Endothelial cell of umbilical vein (primary cell): ENCODE measurements at regions not wholly inside any gene's neighbourhood (a gene's known extent, or its start where the extent isn't known, plus 50 kb on each side); places are given as distances from the start of the nearest gene placed in this dataset.

ENCODE experiments used
- BruUV-seq: library from RNA; stranded (reverse); fragments of 400-500 nt; replicated peaks from 2 replicates; lab custom pipeline; 2021; lab: Mats Ljungman, UMichigan
- CTCF ChIA-PET: fragments of 300-600, 350-600 bp; sonication (Branson Sonifier 250); formaldehyde crosslinking; loops from one replicate; lab custom pipeline; 2021; ENCODE audit warnings: antibody characterized with exemption, inconsistent platforms; lab: Charles Lee
- POLR2A ChIA-PET: fragments of 300-600, 350-600 bp; sonication (Branson Sonifier 250); formaldehyde crosslinking; loops from one replicate; lab custom pipeline; 2021; ENCODE audit warnings: antibody characterized with exemption, inconsistent platforms; lab: Charles Lee
- DNase-seq: peaks from one replicate; pipeline ENCODE4 v3.0.0-alpha.2; 2011; ENCODE audit warnings: low read depth, low spot score
- FAIRE-seq: peaks from 2 replicates; lab custom pipeline; 2011; peaks lifted over from hg19 to GRCh38; lab: Jason Lieb, UNC
- H2AFZ ChIP-seq: 2 replicates; pipeline ENCODE4 v1.6.0; 2012; ENCODE audit warnings: low read depth, low read length, control low read depth, inconsistent platforms
- H3K27ac ChIP-seq: 2 replicates; pipeline ENCODE4 v1.5.1; 2011; ENCODE audit warnings: low read depth, mild to moderate bottlenecking, control low read depth, low read length, moderate library complexity; ENCODE audit not compliant: insufficient read depth
- H3K27me3 ChIP-seq, 2 experiments: 2 replicates each; pipeline versions ENCODE4 v1.6.0 to v1.6.1; 2011; ENCODE audit warnings: low read length in 2 of 2, mixed read lengths in 1 of 2; ENCODE audit not compliant: control insufficient read depth in 2 of 2, insufficient read depth in 2 of 2
- H3K36me3 ChIP-seq, 2 experiments: 2 replicates in 1 of 2; 3 replicates in 1 of 2; pipeline ENCODE4 v1.5.1; 2011; ENCODE audit warnings: low read length in 2 of 2, mild to moderate bottlenecking in 1 of 2, moderate library complexity in 1 of 2; ENCODE audit not compliant: control insufficient read depth in 2 of 2, insufficient read depth in 2 of 2; ENCODE audit errors: extremely low read depth in 1 of 2
- H3K4me1 ChIP-seq: 3 replicates; pipeline ENCODE4 v1.5.1; 2011; ENCODE audit warnings: mild to moderate bottlenecking, low read length; ENCODE audit not compliant: control insufficient read depth, insufficient read depth; ENCODE audit errors: extremely low read depth
- H3K4me2 ChIP-seq: 2 replicates; pipeline ENCODE4 v1.6.1; 2011; ENCODE audit warnings: low read length, control low read depth, mixed read lengths; ENCODE audit not compliant: insufficient read depth
- H3K4me3 ChIP-seq, 3 experiments: fragments of 200-600 bp in 1 of 3; sonication (generic), shearing (Covaris generic) in 1 of 3; replicated peaks in 1 of 3; 2 replicates each; pipeline ENCODE4 v1.5.1; 2011 to 2016; ENCODE audit warnings: control low read depth in 3 of 3, low read length in 3 of 3, mild to moderate bottlenecking in 2 of 3, inconsistent platforms in 1 of 3, low read depth in 1 of 3, moderate library complexity in 1 of 3; ENCODE audit not compliant: insufficient read depth in 1 of 3
- H3K79me2 ChIP-seq: 2 replicates; pipeline ENCODE4 v1.6.0; 2012; ENCODE audit warnings: low read length, inconsistent platforms; ENCODE audit not compliant: control insufficient read depth, insufficient read depth
- H3K9ac ChIP-seq: replicated peaks from 2 replicates; pipeline ENCODE3; 2011; ENCODE audit warnings: low read length, control low read depth; ENCODE audit not compliant: insufficient read depth; ENCODE audit errors: extremely low read depth
- H3K9me1 ChIP-seq: replicated peaks from 3 replicates; pipeline ENCODE4 v1.6.0; 2011; ENCODE audit warnings: mild to moderate bottlenecking, low read length; ENCODE audit not compliant: control insufficient read depth, insufficient read depth; ENCODE audit errors: extremely low read depth
- H3K9me3 ChIP-seq: replicated peaks from 2 replicates; pipeline ENCODE4 v1.5.1; 2012; ENCODE audit warnings: low read length, inconsistent platforms; ENCODE audit not compliant: control insufficient read depth, insufficient read depth
- H4K20me1 ChIP-seq: replicated peaks from 2 replicates; pipeline ENCODE3; 2011; ENCODE audit warnings: mild to moderate bottlenecking, low read length; ENCODE audit not compliant: control insufficient read depth, insufficient read depth; ENCODE audit errors: extremely low read depth
- EZH2 ChIP-seq: IDR thresholded peaks from 2 replicates; pipeline ENCODE4 v1.6.1; 2012; ENCODE audit warnings: borderline replicate concordance, low read depth, mild to moderate bottlenecking, moderate library complexity, low read length, inconsistent platforms; ENCODE audit not compliant: severe bottlenecking
- FOS ChIP-seq: IDR thresholded peaks from 2 replicates; pipeline ENCODE4 v1.6.1; 2011; ENCODE audit warnings: mild to moderate bottlenecking, low read length, moderate library complexity, borderline replicate concordance; ENCODE audit not compliant: insufficient read depth
- GATA2 ChIP-seq: IDR thresholded peaks from 2 replicates; pipeline ENCODE4 v1.7.0; 2011; ENCODE audit warnings: low read depth, mild to moderate bottlenecking, moderate library complexity, mixed read lengths, low read length; ENCODE audit not compliant: insufficient read length, insufficient read depth
- JUN ChIP-seq: IDR thresholded peaks from 2 replicates; pipeline ENCODE4 v1.6.1; 2011; ENCODE audit warnings: borderline replicate concordance, low read depth; ENCODE audit not compliant: insufficient read length, insufficient read depth
- MYC ChIP-seq: IDR thresholded peaks from one replicate; pipeline ENCODE4 v1.6.1; 2011; ENCODE audit warnings: mild to moderate bottlenecking, low read depth, low read length
- POLR2A ChIP-seq: IDR thresholded peaks from 2 replicates; pipeline ENCODE4 v1.6.1; 2012; ENCODE audit warnings: low read depth, mild to moderate bottlenecking, control low read depth, low read length
- POLR2AphosphoS5 ChIP-seq: IDR thresholded peaks from 2 replicates; pipeline ENCODE4 v1.6.1; 2012; ENCODE audit warnings: low read depth, mild to moderate bottlenecking, control low read depth, low read length, moderate library complexity; ENCODE audit not compliant: insufficient read depth
- dilution Hi-C: fragments of 300-500 bp; cut with MboI; formaldehyde crosslinking; loops from one replicate; pipeline ENCODE4 v1.15.0; 2019; ENCODE audit warnings: low sequenced_read_pairs; ENCODE audit not compliant: extremely low pct_ligation_motif_present
- intact Hi-C: fragments of 100-400 bp; cut with micrococcal nuclease; formaldehyde crosslinking; loops from one replicate; pipeline ENCODE4 v1.10.0; 2022
- TF ChIP-seq, protein P1 (sequence below), 2 donors: IDR thresholded peaks; 1 replicate in 1 of 2; 2 replicates in 1 of 2; pipeline ENCODE4 v1.5.1; 2011; ENCODE audit warnings: low read length in 2 of 2, mild to moderate bottlenecking in 2 of 2, moderate library complexity in 2 of 2, control low read depth in 1 of 2, inconsistent platforms in 1 of 2, low read depth in 1 of 2; ENCODE audit not compliant: insufficient read depth in 1 of 2; ENCODE audit errors: extremely low read depth in 1 of 2
- TF ChIP-seq, protein P2 (sequence below): IDR thresholded peaks from 2 replicates; pipeline ENCODE4 v1.6.1; 2011; ENCODE audit not compliant: insufficient read depth, insufficient read length

DNA sequence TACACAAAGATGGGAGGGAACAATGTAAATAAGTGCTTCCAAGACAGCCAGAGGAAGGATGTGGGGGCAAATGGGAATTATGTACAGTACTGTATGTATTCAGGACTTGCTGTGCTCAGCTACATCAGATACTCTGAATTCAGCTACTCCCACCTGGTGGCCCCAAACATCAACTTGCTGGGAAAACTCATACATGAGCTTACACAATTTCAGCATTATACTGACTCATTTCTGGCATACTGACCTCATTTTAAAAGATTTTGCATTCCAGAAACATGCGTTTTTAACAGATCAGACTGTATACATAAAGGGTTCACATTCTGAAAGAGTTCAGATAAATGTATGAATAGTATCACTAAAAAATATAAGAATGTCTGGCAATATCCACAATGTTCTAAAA is 59.7 kb downstream of the GPX5 start:
- H3K9me1 ChIP-seq, result no peaks in the 10 kb centered on the region
- no peak overlapping the region for H3K4me3 ChIP-seq
- ChIA-PET POLR2A (no interaction called here), CTCF (interaction anchor here (0.9 to 2.2 kb wide), 3 partner anchors 11 to 43 kb away, joined by 3 to 7 read pairs (median 3); no protein-coding TSS in a partner anchor)
- H3K36me3 ChIP-seq, result no peaks in the 10 kb centered on the region
- BruUV-seq, result no TSS peak
- H3K27ac ChIP-seq, result no peak overlapping the region
- no peaks in the 10 kb centered on the region for H3K79me2 ChIP-seq
- dilution Hi-C loops, result no loop called here
- TF ChIP-seq EZH2 (no peak), JUN (no peak), POLR2AphosphoS5 (no peak), MYC (no peak), GATA2 (no peak), POLR2A (no peak), FOS (no peak)
- TF ChIP-seq, protein P1, sequence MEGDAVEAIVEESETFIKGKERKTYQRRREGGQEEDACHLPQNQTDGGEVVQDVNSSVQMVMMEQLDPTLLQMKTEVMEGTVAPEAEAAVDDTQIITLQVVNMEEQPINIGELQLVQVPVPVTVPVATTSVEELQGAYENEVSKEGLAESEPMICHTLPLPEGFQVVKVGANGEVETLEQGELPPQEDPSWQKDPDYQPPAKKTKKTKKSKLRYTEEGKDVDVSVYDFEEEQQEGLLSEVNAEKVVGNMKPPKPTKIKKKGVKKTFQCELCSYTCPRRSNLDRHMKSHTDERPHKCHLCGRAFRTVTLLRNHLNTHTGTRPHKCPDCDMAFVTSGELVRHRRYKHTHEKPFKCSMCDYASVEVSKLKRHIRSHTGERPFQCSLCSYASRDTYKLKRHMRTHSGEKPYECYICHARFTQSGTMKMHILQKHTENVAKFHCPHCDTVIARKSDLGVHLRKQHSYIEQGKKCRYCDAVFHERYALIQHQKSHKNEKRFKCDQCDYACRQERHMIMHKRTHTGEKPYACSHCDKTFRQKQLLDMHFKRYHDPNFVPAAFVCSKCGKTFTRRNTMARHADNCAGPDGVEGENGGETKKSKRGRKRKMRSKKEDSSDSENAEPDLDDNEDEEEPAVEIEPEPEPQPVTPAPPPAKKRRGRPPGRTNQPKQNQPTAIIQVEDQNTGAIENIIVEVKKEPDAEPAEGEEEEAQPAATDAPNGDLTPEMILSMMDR (IDR thresholded peaks at IDR 0.05; ENCODE audit: extremely low read depth in 1 of 2, insufficient read depth in 1 of 2, low read depth in 1 of 2, low read length in 2 of 2), result no peak
- TF ChIP-seq, protein P2, sequence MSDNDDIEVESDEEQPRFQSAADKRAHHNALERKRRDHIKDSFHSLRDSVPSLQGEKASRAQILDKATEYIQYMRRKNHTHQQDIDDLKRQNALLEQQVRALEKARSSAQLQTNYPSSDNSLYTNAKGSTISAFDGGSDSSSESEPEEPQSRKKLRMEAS, result no peak
- no peak overlapping the region for H2AFZ ChIP-seq
- no peak overlapping the region for H3K4me2 ChIP-seq
- peaks cover 12% of the 10 kb centered on the region for H3K4me1 ChIP-seq
- H4K20me1 ChIP-seq, result no peaks in the 10 kb centered on the region
- FAIRE-seq (no peak), DNase-seq (no peak)
- intact Hi-C loops, result loop anchor here (5.0 to 10.0 kb wide), 3 partner anchors 188 to 681 kb away; partner anchors contain the start of gene ZSCAN12
- H3K9me3 ChIP-seq, result no peaks in the 10 kb centered on the region
- H3K27me3 ChIP-seq, result peaks cover 19 to 37% of the 10 kb centered on the region in 2 experiments
- H3K9ac ChIP-seq, result no peak overlapping the region
